ENCODE measurements at regions not wholly inside any gene's neighbourhood (a gene's known extent, or its start where the extent isn't known, plus 50 kb on each side); places are given as distances from the start of the nearest gene placed in this dataset.

GRCh38 chr6:103047567-103047966 lies 1654.1 kb downstream of the GRIK2 start:
- no peak for DNase-seq (ENCODE audit: low spot score)

DNA sequence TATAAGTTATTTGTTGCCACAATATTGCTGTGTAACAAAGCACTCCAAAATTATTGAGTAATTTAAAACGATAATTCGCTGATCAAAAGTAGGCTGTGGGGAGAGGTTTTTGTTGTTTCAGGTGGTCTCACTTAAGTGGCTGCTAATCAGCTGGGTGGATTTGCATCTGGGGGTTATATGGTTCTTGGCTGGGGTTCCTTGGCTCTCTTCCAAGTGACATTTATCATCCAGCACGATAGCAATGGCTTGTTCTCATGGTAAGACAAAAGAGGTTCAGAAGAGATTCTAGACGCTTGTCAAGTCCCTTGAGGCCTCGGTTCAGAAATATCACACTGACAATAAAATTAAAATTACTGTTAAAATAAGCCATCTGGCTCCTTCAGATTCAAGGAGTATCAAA lies 1648.8 kb downstream of the GRIK2 start:
- no peak for DNase-seq (ENCODE audit: low spot score)

DNA sequence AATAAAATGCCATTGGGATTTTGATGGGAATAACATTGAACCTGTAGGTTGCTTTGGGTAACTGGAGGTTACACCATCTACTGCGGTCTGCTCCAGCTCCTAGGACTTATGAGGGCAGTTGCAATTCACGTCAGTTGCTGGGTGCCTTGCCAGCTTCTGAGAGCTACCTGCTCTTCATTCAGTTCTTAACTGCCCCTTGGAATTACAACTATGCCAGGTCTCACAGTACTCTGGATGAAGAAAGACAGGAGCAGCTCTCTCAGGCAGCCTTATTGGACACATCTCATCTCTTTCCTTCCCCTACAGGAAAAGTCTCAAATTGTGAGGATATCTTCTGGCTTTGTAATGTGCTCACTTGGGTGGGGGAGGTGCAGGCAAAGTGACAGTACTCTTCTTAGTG lies 1643.3 kb downstream of the GRIK2 start:
- no peak for DNase-seq (ENCODE audit: low spot score)

GRCh38 chr6:103027271-103027931 lies 1633.9 kb downstream of the GRIK2 start:
- no peak for DNase-seq (ENCODE audit: low spot score)

- DNase-seq (ENCODE audit: low spot score): no peak
Observed at GRCh38 chr6:103018426-103018825, 1624.9 kb downstream of the GRIK2 start.

GRCh38 chr6:103017878-103018277 lies 1624.4 kb downstream of the GRIK2 start:
- no peak for DNase-seq (ENCODE audit: low spot score)

DNA sequence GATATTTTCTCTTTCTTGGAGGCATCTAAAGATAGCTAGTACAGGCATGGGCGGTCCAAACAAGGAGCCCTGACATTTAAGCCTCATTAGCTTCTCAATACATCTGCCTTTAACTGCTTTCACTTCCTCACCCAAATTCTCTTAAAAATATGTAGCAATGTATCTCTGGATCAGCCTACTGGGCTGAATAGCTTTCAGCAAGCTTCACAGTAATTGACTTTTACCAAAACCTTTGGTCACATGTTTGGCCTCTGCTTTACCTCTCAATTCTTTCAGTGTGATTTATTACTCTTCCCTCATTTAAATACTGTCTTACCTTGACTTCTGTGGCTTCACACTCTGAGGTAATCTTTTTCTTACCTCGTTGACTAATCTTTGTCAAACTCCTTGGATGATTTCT lies 1618.1 kb downstream of the GRIK2 start:
- DNase-seq (ENCODE audit: low spot score): no peak

DNA sequence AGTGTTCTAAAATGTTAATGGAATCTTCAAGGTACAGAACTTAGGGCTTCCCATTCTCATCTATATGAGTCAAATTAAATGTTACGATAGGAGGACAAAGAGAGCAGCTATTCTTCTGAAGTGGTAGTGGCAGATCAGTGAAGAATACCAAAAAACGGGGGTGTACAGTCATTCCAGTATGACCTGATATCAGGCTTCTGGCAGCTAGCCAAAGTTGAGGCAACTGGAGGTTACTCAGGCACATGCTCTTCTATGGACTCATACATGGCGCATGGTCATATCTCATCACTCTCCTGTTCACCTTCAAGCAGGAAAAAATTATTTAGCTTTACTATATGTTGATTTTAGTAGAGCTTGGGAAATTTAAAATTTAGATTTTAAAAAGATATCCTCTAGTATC lies 1608.8 kb downstream of the GRIK2 start:
- no peak for DNase-seq (ENCODE audit: low spot score)

DNA sequence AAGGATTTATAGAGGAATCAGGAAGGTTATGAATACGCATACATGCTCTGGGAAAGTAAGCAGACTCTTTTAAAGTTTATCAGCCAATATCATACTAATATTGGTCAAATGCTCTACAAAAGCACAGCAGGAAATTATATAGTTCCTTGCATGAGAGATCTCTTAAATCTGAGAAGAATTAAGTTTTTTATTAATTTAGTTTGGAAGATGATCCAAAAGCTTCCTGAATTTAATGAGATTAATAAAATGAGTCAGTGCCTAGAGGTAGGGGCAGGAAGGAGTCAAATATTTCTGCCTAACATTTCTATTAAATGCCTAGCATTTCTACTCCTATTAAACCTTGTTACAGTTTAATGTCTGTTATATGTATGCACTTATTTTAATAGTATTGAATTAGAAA lies 1608.2 kb downstream of the GRIK2 start:
- no peak for DNase-seq (ENCODE audit: low spot score)

DNA sequence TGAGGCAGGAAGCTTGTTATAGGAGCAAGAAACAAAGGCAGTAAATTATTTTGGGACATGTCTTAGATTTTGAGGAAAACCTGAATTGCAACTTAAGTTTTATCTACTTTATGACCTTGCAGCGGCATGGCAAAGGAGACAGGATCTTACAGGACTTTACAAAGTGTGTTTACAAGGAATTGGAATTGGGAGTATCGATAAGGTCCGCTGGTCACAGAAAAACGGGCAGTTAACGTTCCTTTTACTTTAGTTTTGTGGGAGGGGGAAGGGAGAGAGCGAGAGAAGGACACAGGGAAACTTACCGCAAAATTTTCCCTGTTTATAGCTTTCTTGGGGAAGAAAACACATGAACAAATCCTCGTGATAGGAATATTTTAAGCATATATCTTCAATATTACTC lies 1607.2 kb downstream of the GRIK2 start:
- no peak for DNase-seq (ENCODE audit: low spot score)

- DNase-seq (ENCODE audit: low spot score): no peak
Observed at GRCh38 chr6:102995491-102995890, 1602.0 kb downstream of the GRIK2 start.

DNA sequence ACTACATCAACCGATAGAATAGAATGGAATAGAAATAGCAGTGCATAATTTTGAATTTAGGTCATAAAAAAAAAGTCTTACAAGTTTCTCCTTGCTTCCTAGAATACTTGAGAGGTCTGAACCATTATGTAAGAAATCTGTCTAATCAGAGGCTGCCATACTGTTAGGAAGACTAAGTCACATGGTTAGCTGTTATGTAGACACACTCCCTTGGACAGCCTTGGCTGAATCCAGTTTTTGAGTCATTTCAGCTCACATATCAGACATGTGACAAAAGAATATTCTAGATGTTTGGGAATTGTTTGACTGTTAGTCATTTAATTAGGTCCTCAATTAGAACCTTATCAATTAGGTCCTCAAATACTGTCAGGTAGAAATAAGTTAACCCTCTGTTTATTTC lies 1601.4 kb downstream of the GRIK2 start:
- DNase-seq (ENCODE audit: low spot score): no peak

GRCh38 chr6:102986086-102986485 lies 1592.6 kb downstream of the GRIK2 start:
- DNase-seq (ENCODE audit: low spot score): no peak

DNA sequence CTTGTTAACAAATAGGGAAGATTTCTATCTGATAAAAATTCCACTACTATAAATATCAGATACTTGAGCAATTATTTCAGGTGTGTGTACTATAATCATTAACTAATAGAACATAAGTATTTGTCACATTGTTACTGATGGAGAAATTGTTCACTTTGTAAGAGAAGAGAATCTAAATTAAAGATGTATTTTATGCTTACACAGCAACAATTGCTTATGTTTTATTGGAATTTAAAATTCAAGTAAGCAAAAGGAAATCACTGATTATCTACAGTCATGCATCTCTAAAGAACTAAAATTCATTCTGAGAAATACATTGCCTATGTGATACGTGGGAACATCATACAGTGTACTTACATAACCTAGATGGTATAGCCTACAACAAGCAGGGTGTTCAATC lies 1590.8 kb downstream of the GRIK2 start:
- no peak for DNase-seq (ENCODE audit: low spot score)

DNA sequence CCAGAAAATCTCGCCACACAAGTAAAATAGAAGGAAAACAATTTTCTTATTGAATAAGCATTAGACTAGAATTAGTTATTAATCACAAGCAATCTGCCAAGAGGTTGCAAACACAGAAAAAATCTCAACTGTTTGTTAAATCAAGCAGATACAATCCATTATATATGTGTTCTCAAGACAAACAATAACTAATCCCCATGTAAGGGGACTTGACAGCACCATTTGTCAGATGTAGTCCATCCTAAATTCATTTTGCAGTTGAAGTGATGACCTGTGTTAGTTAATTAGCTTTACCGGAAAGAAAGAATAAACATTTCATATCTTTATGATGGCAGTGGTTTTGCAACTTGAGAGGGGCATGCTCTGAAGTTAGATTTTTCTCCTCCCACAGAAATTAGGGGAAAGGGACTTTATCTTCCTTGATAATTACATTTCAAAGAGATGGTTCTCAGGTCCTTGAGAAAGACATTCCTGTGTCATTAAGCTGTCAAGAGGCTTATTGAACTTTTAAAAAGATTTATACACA lies 1588.0 kb downstream of the GRIK2 start:
- DNase-seq (ENCODE audit: low spot score): no peak

DNA sequence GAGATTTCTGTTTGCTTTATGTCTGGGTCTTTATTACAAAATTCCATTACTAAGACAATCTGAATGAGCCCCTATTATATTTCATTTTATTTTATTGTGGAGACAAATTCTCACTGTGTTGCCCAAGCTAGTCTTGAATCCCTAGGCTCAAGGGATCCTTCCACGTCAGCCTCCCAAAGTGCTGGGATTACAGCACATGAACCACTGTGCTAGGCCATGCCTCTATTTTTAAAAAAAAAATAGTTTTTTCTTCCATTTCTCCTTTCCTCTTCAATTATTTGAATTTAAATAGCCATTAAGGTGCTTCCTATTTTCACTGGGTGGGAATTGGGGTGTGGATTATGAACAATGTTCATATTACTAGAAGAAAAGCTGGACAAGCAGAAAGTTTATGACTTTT lies 1587.4 kb downstream of the GRIK2 start:
- no peak for DNase-seq (ENCODE audit: low spot score)

DNA sequence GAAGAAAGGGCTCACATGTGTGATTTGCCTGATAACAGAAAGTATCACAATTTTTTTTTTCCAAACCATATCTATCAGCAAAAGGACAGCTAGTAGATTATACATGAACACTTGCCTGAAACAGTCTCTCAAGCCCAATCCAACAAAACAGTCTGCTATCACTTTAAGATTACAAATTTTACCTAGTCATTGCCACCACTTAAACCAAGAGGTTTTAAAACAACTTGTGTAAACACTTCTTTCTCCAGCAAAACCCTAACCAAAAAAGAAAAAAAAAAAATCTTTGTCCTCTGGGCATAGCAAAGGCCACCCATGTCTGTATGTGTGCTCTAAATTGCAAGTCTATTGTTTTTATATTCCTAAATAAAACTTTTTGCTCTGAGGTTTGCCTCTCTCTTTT lies 1568.4 kb downstream of the GRIK2 start:
- no peak for DNase-seq (ENCODE audit: low spot score)

DNA sequence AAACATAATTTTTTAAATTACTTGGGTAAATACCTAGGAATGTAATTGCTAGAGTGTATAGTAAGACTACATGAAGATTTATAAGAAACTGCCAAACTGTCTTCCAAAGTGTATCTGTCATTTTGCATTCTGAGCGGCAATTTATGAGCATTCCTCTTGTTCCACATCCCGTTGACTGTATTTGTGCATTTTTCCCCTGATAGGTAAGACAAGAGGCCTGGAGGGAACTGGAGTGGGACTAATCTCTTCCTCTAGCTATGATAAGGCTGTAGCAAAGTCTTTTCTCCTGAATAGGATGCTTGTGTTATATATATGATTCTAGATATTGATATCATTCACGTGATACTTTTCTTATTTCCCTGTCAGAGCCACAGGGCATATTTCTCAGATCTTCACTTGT lies 1557.5 kb downstream of the GRIK2 start:
- no peak for DNase-seq (ENCODE audit: low spot score)

- no peak for DNase-seq (ENCODE audit: low spot score)
Observed at GRCh38 chr6:102944475-102944874, 1551.0 kb downstream of the GRIK2 start.

DNA sequence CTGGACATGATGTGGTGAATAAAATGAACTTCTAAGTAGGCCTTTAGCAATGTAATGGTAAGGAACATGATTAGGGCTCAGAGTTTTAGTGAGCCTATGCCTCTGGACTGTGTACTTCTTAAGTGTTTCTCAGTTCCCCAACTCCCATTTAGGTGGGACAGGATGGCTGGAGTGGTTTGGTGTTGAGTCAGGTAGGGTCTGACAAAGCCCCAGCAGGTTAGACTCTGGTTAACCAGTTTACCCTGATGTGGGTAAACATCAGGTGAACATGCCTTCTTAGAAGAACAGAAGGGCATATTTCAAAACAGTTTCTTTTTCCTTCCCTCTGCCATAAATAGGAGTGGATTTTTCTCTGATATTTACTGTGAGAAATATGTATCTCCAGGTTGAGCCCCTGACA lies 1548.7 kb downstream of the GRIK2 start:
- DNase-seq (ENCODE audit: low spot score): no peak

GRCh38 chr6:102936959-102937358 lies 1543.5 kb downstream of the GRIK2 start:
- no peak for DNase-seq (ENCODE audit: low spot score)

GRCh38 chr6:102928109-102928508 lies 1534.6 kb downstream of the GRIK2 start:
- DNase-seq (ENCODE audit: low spot score): no peak

- no peak for DNase-seq (ENCODE audit: low spot score)
Observed at GRCh38 chr6:102918161-102918560, 1524.7 kb downstream of the GRIK2 start.

- DNase-seq (ENCODE audit: low spot score): no peak
Observed at GRCh38 chr6:102911571-102911970, 1518.1 kb downstream of the GRIK2 start.
